DMS53 (cell line): ENCODE measurements at regions not wholly inside any gene's neighbourhood (a gene's known extent, or its start where the extent isn't known, plus 50 kb on each side); places are given as distances from the start of the nearest gene placed in this dataset.
A peak's percentile ranks its signal among the peaks of the same experiment; 100 is the strongest.
"Not testable (repeated sequence)": the region's sequence is repeated elsewhere in the genome, so short reads cannot be mapped to it uniquely, and the experiment has no call there.

Source experiments
- DNase-seq: peaks from one replicate; lab custom pipeline; 2025; lab: John Stamatoyannopoulos, UW

GRCh38 chr4:29948451-29948850 lies 771.7 kb upstream of the PCDH7 start:
- no peak for DNase-seq

- peak; percentile 28 for DNase-seq
Measured at GRCh38 chr4:29948858-29949257, 771.3 kb upstream of the PCDH7 start.

DNA sequence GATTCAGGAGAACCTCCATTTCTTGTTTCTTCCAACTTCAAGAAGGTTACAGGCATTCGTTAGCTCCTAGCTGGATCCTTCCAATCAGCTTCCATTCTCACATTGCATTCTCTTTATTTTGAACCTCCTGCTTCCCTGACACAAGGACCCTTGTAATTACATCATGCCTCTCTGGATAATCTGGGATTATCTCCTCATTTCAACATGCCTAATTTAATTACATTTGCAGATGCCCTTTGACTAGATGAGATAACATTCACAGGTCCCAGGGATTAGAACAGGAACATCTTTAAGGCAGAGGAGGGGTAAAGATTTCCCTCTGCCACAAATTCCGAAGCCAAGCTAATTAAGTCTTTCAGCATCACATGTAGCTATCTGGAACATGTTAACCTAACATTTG lies 753.8 kb upstream of the PCDH7 start:
- no peak for DNase-seq

DNA sequence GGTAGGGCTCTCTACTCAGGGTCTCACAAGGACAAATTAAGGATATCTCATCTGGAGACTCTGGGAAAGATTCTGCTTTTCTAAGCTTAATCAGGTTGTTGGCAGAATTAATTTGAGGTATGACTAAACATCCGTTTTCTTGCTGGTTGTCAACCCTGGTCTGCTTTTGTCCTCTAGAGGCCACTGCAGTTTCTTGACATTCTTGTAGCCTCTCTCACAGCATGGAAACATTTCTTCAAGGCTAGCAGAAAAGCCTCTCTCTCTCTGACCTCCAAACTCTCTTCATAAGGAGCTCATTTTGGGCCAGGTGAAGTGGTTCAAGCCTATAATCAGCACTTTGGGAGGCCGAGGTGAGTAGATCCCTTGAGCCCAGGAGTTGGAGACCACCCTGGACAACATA lies 749.5 kb upstream of the PCDH7 start:
- peak; percentile 46 for DNase-seq

- DNase-seq, result peak; percentile 26
Measured at GRCh38 chr4:29972121-29972520, 748.0 kb upstream of the PCDH7 start.

- DNase-seq, result peak; percentile 64
Measured at GRCh38 chr4:29983890-29984289, 736.3 kb upstream of the PCDH7 start.

DNA sequence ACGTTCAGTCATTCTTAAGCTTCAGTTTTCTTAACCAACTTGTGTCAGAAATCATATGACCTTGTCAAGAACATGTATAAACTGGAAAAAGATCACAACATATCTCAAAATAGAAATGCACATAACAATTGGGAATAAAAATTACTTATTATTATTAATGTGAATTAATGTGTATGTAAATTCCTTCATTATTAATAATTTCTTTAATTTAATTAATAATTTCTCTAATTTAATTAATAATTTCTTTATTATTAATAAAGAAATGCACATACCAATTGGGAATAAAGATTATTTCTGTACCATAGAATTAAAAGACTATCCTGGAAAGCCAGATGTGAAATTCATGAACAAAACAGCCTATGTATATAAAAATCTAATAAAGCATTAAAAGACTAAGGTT lies 718.5 kb upstream of the PCDH7 start:
- no peak for DNase-seq

- DNase-seq, result no peak
Measured at GRCh38 chr4:30002341-30002740, 717.8 kb upstream of the PCDH7 start.

- DNase-seq, result no peak
Measured at GRCh38 chr4:30005995-30006394, 714.2 kb upstream of the PCDH7 start.

DNA sequence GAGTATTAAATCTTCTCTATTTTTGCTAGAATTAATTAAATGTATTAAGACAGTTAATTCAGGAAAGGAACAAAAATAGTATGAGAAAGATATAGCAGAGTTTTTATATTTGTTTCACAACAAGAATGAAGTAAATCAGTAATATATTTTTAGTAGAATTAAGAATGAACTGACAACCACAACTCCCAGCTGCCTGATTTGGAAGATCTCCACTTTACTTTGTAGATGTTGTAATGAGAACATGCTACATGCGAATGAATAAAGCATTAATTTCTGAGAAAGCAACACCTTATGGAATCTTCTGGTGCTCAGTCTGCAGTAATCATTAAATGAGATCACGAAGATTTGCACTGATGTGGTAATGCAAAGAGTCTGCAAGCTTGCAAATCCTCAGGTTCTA lies 695.6 kb upstream of the PCDH7 start:
- DNase-seq, result no peak

- DNase-seq, result no peak
Measured at GRCh38 chr4:30028826-30029225, 691.3 kb upstream of the PCDH7 start.

DNA sequence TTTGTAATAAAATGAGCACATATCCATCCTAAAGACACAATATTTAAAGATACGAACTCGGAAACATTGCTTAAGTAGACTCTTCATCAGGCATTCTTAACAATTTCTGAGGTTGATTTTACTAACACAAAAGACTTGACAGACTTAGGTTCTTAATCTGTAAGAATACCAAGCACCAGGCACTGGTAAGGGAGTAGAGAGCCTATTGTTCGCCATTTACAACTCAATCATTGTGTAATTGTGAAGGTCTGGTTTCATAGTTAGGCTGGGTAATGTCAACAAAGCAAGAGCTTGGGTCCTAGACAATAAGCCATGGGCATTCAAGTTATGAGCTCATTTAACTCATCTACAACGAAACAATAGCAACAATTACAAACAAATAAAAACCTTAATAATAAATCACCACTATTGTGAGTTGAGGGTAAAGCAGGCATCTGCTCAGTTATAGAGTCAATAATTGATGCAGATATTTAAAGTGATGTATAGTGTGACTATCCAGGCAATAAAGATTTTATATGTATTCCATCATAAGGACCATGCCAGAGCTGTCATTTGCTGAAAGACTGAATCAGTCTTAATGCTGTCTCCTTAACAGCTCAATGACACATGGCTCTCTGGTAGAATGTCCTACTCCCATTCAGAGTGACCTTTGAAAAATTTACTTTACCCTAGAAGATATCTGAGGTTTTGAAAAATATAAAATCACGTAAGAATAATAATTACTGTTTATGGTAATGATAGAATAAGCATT lies 664.0 kb upstream of the PCDH7 start:
- DNase-seq, result no peak

GRCh38 chr4:30068234-30068633 lies 651.9 kb upstream of the PCDH7 start:
- peak; percentile 31 for DNase-seq

GRCh38 chr4:30073011-30073710 lies 647.0 kb upstream of the PCDH7 start:
- DNase-seq, result no peak

- DNase-seq, result not testable (repeated sequence)
Measured at GRCh38 chr4:30092420-30093128, 627.6 kb upstream of the PCDH7 start.

GRCh38 chr4:30094887-30095286 lies 625.3 kb upstream of the PCDH7 start:
- DNase-seq, result peak; percentile 32

GRCh38 chr4:30103455-30103854 lies 616.7 kb upstream of the PCDH7 start:
- DNase-seq, result peak; percentile 7

- DNase-seq, result no peak
Measured at GRCh38 chr4:30116401-30116800, 603.8 kb upstream of the PCDH7 start.

GRCh38 chr4:30117433-30117832 lies 602.7 kb upstream of the PCDH7 start:
- no peak for DNase-seq

- no peak for DNase-seq
Measured at GRCh38 chr4:30122711-30123110, 597.5 kb upstream of the PCDH7 start.

DNA sequence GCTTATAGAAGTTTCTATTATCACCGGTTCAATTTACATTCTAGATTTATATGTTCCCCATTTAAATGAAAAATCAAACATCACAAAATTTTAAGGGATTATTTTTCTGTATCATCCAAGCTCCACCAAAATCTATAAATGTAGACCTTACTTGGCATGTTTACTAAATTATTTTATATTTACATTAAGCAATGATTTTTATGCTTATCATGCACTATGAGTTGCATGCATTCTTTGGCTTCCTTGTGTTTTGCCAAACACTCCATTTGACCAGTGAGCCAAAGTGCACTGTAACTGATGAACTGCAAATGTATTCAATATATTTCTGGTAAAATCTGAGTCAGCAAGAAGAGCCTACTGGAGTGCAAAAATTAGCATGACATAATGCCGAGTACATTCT lies 595.5 kb upstream of the PCDH7 start:
- DNase-seq, result not testable (repeated sequence)

- no peak for DNase-seq
Measured at GRCh38 chr4:30125868-30126267, 594.3 kb upstream of the PCDH7 start.

DNA sequence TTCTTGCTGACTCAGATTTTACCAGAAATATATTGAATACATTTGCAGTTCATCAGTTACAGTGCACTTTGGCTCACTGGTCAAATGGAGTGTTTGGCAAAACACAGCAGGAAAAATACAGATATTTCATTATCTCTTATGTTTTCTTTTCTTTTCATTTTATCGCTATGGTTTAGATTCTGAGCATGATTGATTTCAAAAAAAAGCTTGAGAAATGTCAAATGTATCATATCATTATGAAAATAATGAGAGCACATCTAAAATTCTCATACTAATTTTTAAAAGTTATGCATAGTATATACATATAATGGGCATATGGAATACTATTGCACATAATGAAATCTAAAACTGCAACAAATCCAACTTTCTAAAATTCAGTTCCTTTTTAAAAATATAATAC lies 593.8 kb upstream of the PCDH7 start:
- DNase-seq, result no peak
